Gastroesophageal sphincter (tissue), 3 donors: ENCODE measurements at regions not wholly inside any gene's neighbourhood (a gene's known extent, or its start where the extent isn't known, plus 50 kb on each side); places are given as distances from the start of the nearest gene placed in this dataset.

Source experiments
- POLR2A ChIP-seq, 2 donors: fragments of 450-650 bp; IDR thresholded peaks; one replicate each; pipeline ENCODE4 v1.6.1; 2017; ENCODE audit warnings: antibody characterized with exemption in 2 of 2, mild to moderate bottlenecking in 2 of 2, moderate library complexity in 1 of 2
- TF ChIP-seq, protein P1 (sequence below), 4 experiments: fragments of 200-600 bp in 2 of 4; fragments of 450-650 bp in 2 of 4; sonication (generic) in 1 of 4; IDR thresholded peaks; one replicate each; pipeline ENCODE4 v1.5.1; 2017 to 2019; ENCODE audit warnings: antibody characterized with exemption in 4 of 4, mild to moderate bottlenecking in 2 of 4, moderate library complexity in 2 of 4

DNA sequence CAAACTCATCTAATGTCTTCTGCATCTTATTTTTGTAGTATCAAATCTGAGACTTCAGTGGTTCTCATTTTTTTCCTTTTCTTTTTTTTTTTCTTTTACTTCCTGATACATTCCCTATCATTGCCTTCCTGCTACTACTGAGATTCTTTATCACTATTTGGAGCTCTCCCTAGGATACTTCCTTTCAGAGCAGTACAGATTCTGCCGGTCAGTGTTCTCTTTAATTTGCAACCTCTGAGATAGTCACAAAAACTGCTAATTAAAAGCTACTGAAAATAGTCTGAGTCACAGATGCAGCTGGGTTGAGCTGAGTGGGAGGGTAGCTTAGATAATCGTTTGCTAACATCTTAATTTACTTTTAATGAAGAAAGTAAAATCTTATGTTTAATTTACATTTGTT is 1279.7 kb downstream of the ARAP2 start:
- TF ChIP-seq, protein P1, sequence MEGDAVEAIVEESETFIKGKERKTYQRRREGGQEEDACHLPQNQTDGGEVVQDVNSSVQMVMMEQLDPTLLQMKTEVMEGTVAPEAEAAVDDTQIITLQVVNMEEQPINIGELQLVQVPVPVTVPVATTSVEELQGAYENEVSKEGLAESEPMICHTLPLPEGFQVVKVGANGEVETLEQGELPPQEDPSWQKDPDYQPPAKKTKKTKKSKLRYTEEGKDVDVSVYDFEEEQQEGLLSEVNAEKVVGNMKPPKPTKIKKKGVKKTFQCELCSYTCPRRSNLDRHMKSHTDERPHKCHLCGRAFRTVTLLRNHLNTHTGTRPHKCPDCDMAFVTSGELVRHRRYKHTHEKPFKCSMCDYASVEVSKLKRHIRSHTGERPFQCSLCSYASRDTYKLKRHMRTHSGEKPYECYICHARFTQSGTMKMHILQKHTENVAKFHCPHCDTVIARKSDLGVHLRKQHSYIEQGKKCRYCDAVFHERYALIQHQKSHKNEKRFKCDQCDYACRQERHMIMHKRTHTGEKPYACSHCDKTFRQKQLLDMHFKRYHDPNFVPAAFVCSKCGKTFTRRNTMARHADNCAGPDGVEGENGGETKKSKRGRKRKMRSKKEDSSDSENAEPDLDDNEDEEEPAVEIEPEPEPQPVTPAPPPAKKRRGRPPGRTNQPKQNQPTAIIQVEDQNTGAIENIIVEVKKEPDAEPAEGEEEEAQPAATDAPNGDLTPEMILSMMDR (IDR thresholded peaks at IDR 0.05), result no peak
- no peak for TF ChIP-seq POLR2A (IDR thresholded peaks at IDR 0.05)
